Skeletal muscle tissue (tissue), 3 donors: ENCODE measurements at regions not wholly inside any gene's neighbourhood (a gene's known extent, or its start where the extent isn't known, plus 50 kb on each side); places are given as distances from the start of the nearest gene placed in this dataset.
"Not testable (repeated sequence)": the region's sequence is repeated elsewhere in the genome, so short reads cannot be mapped to it uniquely, and the experiment has no call there.

Source experiments
- H3K27ac ChIP-seq: one replicate; pipeline ENCODE4 v1.7.0; 2013; ENCODE audit warnings: mild to moderate bottlenecking, low read depth, low read length, inconsistent platforms
- H3K27me3 ChIP-seq, 3 donors: one replicate each; pipeline ENCODE4 v1.7.0; 2013; ENCODE audit warnings: low read length in 3 of 3; ENCODE audit not compliant: control insufficient read depth in 3 of 3, insufficient read depth in 3 of 3
- H3K36me3 ChIP-seq, 3 donors: one replicate each; pipeline ENCODE4 v1.7.0; 2013; ENCODE audit warnings: low read length in 3 of 3; ENCODE audit not compliant: control insufficient read depth in 3 of 3, insufficient read depth in 3 of 3
- H3K4me1 ChIP-seq, 3 donors: one replicate each; pipeline ENCODE4 v1.7.0; 2013; ENCODE audit warnings: low read length in 3 of 3, mild to moderate bottlenecking in 3 of 3; ENCODE audit not compliant: control insufficient read depth in 3 of 3, insufficient read depth in 3 of 3
- H3K4me3 ChIP-seq, 3 donors: one replicate each; pipeline ENCODE4 v1.7.0; 2013; ENCODE audit warnings: low read length in 3 of 3
- H3K9ac ChIP-seq, 3 donors: one replicate each; pipeline ENCODE4 v1.7.0; 2013; ENCODE audit warnings: low read length in 3 of 3, mild to moderate bottlenecking in 3 of 3, moderate library complexity in 2 of 3, low read depth in 1 of 3
- H3K9me3 ChIP-seq, 3 donors: one replicate each; pipeline ENCODE4 v1.7.0; 2013; ENCODE audit warnings: low read length in 3 of 3; ENCODE audit not compliant: control insufficient read depth in 3 of 3
- donor health status: Osteomylitis.

DNA sequence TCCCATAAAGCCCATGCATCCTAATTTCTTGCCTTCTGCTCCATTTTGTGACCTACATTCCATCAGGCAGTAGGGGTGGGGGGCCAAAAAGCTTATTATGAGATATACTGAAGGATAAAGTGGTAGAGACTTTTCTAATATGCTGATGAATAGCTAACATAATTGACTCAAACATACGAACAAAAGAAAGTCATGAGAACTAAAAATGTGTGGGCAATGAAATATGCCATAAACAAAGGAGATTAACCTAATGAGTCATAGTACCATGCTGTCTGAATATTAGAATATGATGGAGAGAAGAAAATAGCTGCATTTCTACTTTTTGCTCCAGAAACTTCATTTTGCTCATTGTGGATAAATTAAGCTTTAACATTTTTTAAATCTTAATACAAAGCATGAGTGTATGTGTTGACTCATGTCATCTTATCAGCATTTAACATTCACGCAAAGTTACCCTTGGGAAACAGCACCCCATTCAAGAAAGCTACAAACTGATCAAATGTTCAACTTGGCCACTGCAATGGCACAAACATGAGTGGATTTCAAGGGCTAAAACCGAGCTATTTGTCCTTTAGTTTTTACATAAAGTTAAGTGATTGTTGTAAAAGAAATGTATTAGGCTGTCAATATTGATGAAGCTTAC, 64.0 kb upstream of the DIO2 start:
- H3K9me3 ChIP-seq, result no peaks in the 10 kb centered on the region
- no peaks in the 10 kb centered on the region for H3K27me3 ChIP-seq
- no peaks in the 10 kb centered on the region for H3K4me1 ChIP-seq
- H3K36me3 ChIP-seq, result no peaks in the 10 kb centered on the region
- no peak overlapping the region for H3K9ac ChIP-seq
- H3K4me3 ChIP-seq, result no peak overlapping the region
- H3K27ac ChIP-seq, result no peak overlapping the region

DNA sequence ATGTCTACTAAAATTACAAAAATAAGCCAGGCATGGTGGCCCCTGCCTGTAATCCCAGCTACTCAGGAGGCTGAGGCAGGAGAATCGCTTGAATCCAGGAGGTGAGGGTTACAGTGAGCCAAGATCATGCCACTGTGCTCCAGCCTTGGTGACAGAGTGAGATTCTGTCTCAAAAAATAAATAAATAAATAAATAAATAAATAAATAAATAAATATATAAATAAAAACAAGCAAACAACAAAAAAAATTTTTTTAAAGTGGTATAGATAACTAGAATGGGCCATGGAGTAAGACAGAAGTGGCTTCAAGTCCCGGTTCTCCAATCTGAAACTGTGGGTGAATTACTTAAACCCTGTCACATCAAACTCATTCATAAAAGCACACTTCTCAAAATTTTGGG, 63.0 kb upstream of the DIO2 start:
- not testable (repeated sequence) for H3K27me3 ChIP-seq, H3K36me3 ChIP-seq, H3K9me3 ChIP-seq, H3K4me3 ChIP-seq, H3K4me1 ChIP-seq, H3K27ac ChIP-seq, H3K9ac ChIP-seq

DNA sequence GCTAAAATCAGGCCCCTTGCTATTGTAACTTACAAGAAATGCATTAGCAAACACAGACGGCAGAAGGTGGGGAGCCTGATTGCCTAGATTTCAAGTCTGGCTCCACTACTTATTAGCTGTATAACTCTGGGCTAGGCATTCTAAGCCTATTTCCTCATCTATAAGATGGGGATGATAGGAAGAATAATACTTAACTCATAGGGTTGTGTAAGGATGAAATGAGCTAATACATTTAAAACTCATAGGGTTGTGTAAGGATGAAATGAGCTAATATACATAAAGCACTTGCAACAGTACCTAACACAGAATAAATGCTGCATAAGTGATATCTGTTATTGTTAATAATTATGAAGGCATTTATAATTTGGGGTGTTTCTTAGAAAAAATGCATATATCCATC, 60.1 kb upstream of the DIO2 start:
- H3K27ac ChIP-seq, result no peak overlapping the region
- H3K9me3 ChIP-seq, result no peaks in the 10 kb centered on the region

DNA sequence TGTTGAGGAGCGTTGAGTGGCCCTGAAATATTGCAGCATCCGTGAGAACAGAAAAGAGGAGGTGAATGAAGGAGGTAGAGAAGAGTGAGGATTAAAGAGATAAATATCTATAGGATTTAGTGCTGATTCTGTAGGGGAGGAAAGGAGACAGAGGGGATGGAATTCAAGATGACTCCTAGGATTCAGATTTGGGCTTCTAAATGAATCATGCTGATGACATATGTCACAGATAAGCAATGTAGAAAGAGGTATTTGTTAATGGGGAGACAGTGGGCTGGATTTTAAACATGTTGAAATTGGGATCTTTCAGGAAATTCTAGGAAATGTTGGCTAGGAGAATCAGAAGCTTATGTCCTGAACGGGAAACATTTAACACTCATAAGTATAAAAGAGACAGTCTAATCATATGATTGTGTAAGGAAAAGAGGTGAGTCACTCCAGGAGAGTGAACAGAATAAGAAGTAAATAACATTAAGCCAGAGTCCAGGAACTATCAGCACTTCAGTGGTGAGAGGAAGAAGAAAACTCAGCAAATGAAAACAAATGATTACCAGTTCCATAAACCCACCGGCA, 58.1 kb upstream of the DIO2 start:
- Histone ChIP-seq H3K4me1 (no peaks in the 10 kb centered on the region), H3K36me3 (no peaks in the 10 kb centered on the region), H3K4me3 (no peak overlapping the region), H3K27me3 (no peaks in the 10 kb centered on the region), H3K9me3 (no peaks in the 10 kb centered on the region), H3K27ac (no peak overlapping the region), H3K9ac (no peak overlapping the region)

More for the DNA sequence above, 60.1 kb upstream of the DIO2 start:
- Histone ChIP-seq H3K9ac (no peak overlapping the region), H3K36me3 (no peaks in the 10 kb centered on the region), H3K4me1 (no peaks in the 10 kb centered on the region), H3K27me3 (no peaks in the 10 kb centered on the region), H3K4me3 (no peak overlapping the region)

DNA sequence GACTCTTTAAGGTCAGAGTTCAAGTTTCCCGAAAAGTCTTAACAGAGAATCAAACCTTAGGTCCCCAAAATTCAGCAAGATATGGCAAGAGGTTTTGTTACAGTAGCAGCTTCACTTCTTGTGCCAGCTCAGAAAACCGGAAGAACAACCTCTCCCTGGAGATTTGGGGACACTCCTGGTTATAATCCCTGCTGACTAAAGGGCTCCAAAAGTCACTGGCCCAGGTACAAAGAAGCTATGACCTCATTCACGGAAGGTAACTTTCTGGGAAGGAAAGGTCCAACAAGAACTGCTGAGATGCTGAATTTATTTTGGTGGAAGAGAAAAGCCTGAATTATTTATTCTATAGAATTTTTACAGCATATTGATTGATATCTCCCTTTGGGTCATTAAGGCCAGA, 55.6 kb upstream of the DIO2 start:
- Histone ChIP-seq H3K9ac (no peak overlapping the region), H3K36me3 (no peaks in the 10 kb centered on the region), H3K27ac (no peak overlapping the region), H3K27me3 (no peaks in the 10 kb centered on the region), H3K4me3 (no peak overlapping the region), H3K4me1 (no peaks in the 10 kb centered on the region), H3K9me3 (no peaks in the 10 kb centered on the region)

DNA sequence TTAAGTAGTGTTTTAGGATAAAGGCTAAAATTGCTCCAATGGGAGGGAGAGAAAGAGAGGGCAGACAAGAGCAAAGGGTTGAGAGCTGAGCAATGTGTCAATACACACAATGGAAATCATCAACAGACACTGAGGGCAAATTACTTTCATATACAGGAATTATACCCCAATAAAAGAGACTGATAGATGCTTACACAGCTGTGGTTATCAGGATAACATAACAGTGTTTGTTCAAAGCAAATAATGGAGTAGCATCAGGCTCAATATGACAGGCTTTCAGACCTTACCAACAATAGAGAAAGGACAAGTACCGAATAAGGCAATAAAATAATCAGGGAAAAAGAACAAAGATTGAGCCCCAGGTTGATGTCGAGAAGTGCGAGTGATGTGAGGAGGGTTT, 53.4 kb upstream of the DIO2 start:
- no peak overlapping the region for H3K27ac ChIP-seq
- no peaks in the 10 kb centered on the region for H3K4me1 ChIP-seq
- H3K4me3 ChIP-seq, result no peak overlapping the region
- no peak overlapping the region for H3K9ac ChIP-seq
- H3K36me3 ChIP-seq, result no peaks in the 10 kb centered on the region
- no peaks in the 10 kb centered on the region for H3K27me3 ChIP-seq
- no peaks in the 10 kb centered on the region for H3K9me3 ChIP-seq
